ENCODE measurements at regions not wholly inside any gene's neighbourhood (a gene's known extent, or its start where the extent isn't known, plus 50 kb on each side); places are given as distances from the start of the nearest gene placed in this dataset.

DNA sequence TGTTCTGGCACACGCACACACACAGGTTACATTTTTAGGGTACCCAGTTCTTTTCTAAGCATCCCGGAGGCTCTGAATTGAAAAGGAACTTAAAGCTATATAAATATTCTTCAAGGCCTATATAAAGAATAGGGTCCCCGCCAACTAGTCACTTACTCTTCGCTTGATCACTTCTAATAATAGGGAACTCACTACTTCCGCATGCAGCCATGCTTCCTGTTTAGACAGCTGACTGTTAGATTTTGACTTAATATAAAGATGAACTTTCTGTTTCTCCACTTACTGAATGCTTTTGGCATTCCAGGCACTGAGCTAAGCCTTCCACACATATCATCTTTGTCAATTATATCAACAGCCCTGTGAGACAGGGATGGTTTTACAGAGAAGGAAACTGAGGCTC lies 259.6 kb downstream of the TSHZ3 start:
- Histone ChIP-seq H3K4me3 (ENCODE audit: low read depth, low read length) (no peak overlapping the region), H3K27me3 (replicated peaks) (no peaks in the 10 kb centered on the region), H3K36me3 (replicated peaks) (no peaks in the 10 kb centered on the region), H3K27ac (no peak overlapping the region)
- in situ Hi-C loops (cut with HindIII; ENCODE audit: low pct_ligation_motif_present, low sequenced_read_pairs): no loop called here
- no peak for TF ChIP-seq CTCF (IDR thresholded peaks at IDR 0.05; ENCODE audit: low read depth, low read length, missing control alignments)
- no peak for DNase-seq

GRCh38 chr19:31085125-31085524 lies 264.1 kb downstream of the TSHZ3 start:
- no peaks in the 10 kb centered on the region for H3K27me3 ChIP-seq (replicated peaks)
- no peak for TF ChIP-seq CTCF (IDR thresholded peaks at IDR 0.05; ENCODE audit: low read depth, low read length, missing control alignments)
- in situ Hi-C loops (cut with HindIII; ENCODE audit: low pct_ligation_motif_present, low sequenced_read_pairs): no loop called here
- no peak overlapping the region for H3K27ac ChIP-seq
- no peaks in the 10 kb centered on the region for H3K36me3 ChIP-seq (replicated peaks)
- no peak for DNase-seq
- no peak overlapping the region for H3K4me3 ChIP-seq (ENCODE audit: low read depth, low read length)

DNA sequence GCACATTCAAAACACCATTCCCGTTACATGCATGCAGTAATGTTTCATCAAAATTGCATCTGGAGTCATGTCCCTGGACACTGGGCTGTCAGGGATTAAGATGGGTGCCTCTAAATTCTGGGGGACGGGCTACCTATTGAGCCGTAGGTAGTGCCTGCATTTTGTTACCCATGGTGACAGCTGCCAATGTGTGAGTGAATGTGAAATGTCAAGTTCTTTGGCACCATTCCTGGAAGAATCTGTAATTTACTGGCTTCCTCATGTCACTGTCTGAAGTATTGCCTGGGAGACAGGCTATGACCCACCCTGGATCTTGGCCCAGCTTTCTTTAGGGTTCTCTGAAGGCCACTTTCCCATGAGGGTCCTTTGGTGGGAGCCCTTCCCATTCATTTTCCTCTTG lies 266.1 kb downstream of the TSHZ3 start:
- no peaks in the 10 kb centered on the region for H3K36me3 ChIP-seq (replicated peaks)
- no peak for DNase-seq
- no peaks in the 10 kb centered on the region for H3K27me3 ChIP-seq (replicated peaks)
- H3K4me3 ChIP-seq (ENCODE audit: low read depth, low read length): no peak overlapping the region
- H3K27ac ChIP-seq: no peak overlapping the region
- in situ Hi-C loops (cut with HindIII; ENCODE audit: low pct_ligation_motif_present, low sequenced_read_pairs): no loop called here
- TF ChIP-seq CTCF (IDR thresholded peaks at IDR 0.05; ENCODE audit: low read depth, low read length, missing control alignments): no peak

DNA sequence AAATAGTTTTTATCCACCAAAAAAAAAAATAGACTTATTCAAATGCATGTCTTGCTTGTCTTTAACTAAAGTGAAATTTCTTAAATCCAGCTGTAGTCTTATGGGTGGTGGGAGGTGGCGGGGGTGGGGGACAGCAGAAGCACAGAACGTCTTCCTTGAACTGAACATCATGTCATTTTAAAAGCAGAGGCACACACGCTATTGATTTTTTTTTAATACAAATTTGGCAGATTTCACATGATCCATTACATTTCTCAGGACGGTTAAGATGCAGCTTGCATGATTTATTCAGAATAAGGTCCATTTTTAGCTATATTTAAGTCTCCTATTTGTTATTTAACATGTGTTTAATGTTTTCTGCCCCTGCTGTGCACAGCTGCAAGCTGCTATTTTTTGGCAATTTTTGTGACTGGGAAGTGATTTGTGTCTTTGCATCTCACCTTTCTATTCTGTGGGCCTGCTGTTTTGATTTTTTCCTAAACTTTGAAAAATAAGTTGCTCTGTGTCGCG lies 274.0 kb downstream of the TSHZ3 start:
- TF ChIP-seq CTCF (IDR thresholded peaks at IDR 0.05; ENCODE audit: low read depth, low read length, missing control alignments): no peak
- no peak for DNase-seq
- H3K36me3 ChIP-seq (replicated peaks): no peaks in the 10 kb centered on the region
- in situ Hi-C loops (cut with HindIII; ENCODE audit: low pct_ligation_motif_present, low sequenced_read_pairs): no loop called here
- H3K27me3 ChIP-seq (replicated peaks): no peaks in the 10 kb centered on the region
- no peak overlapping the region for H3K4me3 ChIP-seq (ENCODE audit: low read depth, low read length)
- H3K27ac ChIP-seq: no peak overlapping the region

- H3K4me3 ChIP-seq (ENCODE audit: low read depth, low read length): no peak overlapping the region
- in situ Hi-C loops (cut with HindIII; ENCODE audit: low pct_ligation_motif_present, low sequenced_read_pairs): no loop called here
- DNase-seq: no peak
- H3K27ac ChIP-seq: no peak overlapping the region
- no peaks in the 10 kb centered on the region for H3K36me3 ChIP-seq (replicated peaks)
- TF ChIP-seq CTCF (IDR thresholded peaks at IDR 0.05; ENCODE audit: low read depth, low read length, missing control alignments): no peak
- H3K27me3 ChIP-seq (replicated peaks): no peaks in the 10 kb centered on the region
Measured at GRCh38 chr19:31074199-31075125, 274.8 kb downstream of the TSHZ3 start.

Measured in brain microvascular endothelial cell (primary cell).